GM12892 (cell line): ENCODE measurements at regions not wholly inside any gene's neighbourhood (a gene's known extent, or its start where the extent isn't known, plus 50 kb on each side); places are given as distances from the start of the nearest gene placed in this dataset.
"Not testable (repeated sequence)": the region's sequence is repeated elsewhere in the genome, so short reads cannot be mapped to it uniquely, and the experiment has no call there.

Experiments
- POLR2A ChIP-seq: IDR thresholded peaks from 2 replicates; pipeline ENCODE4 v1.6.1; 2011; ENCODE audit warnings: low read depth, low read length, control low read depth
- POLR2AphosphoS5 ChIP-seq: IDR thresholded peaks from 2 replicates; pipeline ENCODE4 v1.6.1; 2011; ENCODE audit warnings: low read depth, low read length, control low read depth
- TAF1 ChIP-seq: IDR thresholded peaks from 2 replicates; pipeline ENCODE4 v1.6.1; 2011; ENCODE audit warnings: low read depth, mild to moderate bottlenecking, control low read depth, low read length, borderline replicate concordance

GRCh38 chr22:22187863-22188262 is 56.7 kb upstream of the VPREB1 start:
- TF ChIP-seq POLR2A, POLR2AphosphoS5, TAF1: not testable (repeated sequence)
